Osteoblast (primary cell): ENCODE measurements at regions not wholly inside any gene's neighbourhood (a gene's known extent, or its start where the extent isn't known, plus 50 kb on each side); places are given as distances from the start of the nearest gene placed in this dataset.

Source experiments
- DNase-seq: peaks from one replicate; pipeline ENCODE4 v3.0.0; 2011; ENCODE audit warnings: low spot score, mixed read lengths; ENCODE audit not compliant: insufficient read length; ENCODE audit errors: missing footprints
- H2AFZ ChIP-seq: 2 replicates; pipeline ENCODE4 v1.6.0; 2011; ENCODE audit warnings: mild to moderate bottlenecking, low read length
- H3K27ac ChIP-seq: 2 replicates; pipeline ENCODE4 v1.5.1; 2011; ENCODE audit warnings: mild to moderate bottlenecking, low read depth, low read length, moderate library complexity
- H3K27me3 ChIP-seq: 2 replicates; pipeline ENCODE4 v1.6.0; 2012; ENCODE audit warnings: mild to moderate bottlenecking, control low read depth, inconsistent platforms, low read length, moderate library complexity; ENCODE audit not compliant: insufficient read depth
- H3K36me3 ChIP-seq: 2 replicates; pipeline ENCODE4 v1.5.1; 2011; ENCODE audit warnings: mild to moderate bottlenecking, low read length, control low read depth, moderate library complexity; ENCODE audit not compliant: insufficient read depth
- H3K4me1 ChIP-seq: 2 replicates; pipeline ENCODE4 v1.5.1; 2011; ENCODE audit warnings: mild to moderate bottlenecking, low read length, control low read depth, moderate library complexity; ENCODE audit not compliant: insufficient read depth
- H3K4me2 ChIP-seq: 2 replicates; pipeline ENCODE4 v1.6.0; 2011; ENCODE audit warnings: mild to moderate bottlenecking, low read length; ENCODE audit not compliant: insufficient read depth
- H3K4me3 ChIP-seq: fragments of 200-600 bp; sonication (generic); 3 replicates; pipeline ENCODE4 v1.5.1; 2012; ENCODE audit warnings: mild to moderate bottlenecking, low read length, inconsistent platforms; ENCODE audit not compliant: insufficient read depth
- H3K79me2 ChIP-seq: 2 replicates; pipeline ENCODE4 v1.6.0; 2012; ENCODE audit warnings: mild to moderate bottlenecking, low read length, control low read depth, inconsistent platforms; ENCODE audit not compliant: insufficient read depth
- H3K9me3 ChIP-seq: 2 replicates; pipeline ENCODE4 v1.5.1; 2011; ENCODE audit warnings: low read depth, low read length, control low read depth
- H4K20me1 ChIP-seq: 2 replicates; pipeline ENCODE4 v1.6.0; 2012; ENCODE audit warnings: mild to moderate bottlenecking, low read length, control low read depth; ENCODE audit not compliant: insufficient read depth
- CTCF ChIP-seq: IDR thresholded peaks from 2 replicates; pipeline ENCODE4 v1.5.1; 2011; ENCODE audit warnings: mild to moderate bottlenecking, low read depth, low read length, moderate library complexity; ENCODE audit errors: extremely low read depth

DNA sequence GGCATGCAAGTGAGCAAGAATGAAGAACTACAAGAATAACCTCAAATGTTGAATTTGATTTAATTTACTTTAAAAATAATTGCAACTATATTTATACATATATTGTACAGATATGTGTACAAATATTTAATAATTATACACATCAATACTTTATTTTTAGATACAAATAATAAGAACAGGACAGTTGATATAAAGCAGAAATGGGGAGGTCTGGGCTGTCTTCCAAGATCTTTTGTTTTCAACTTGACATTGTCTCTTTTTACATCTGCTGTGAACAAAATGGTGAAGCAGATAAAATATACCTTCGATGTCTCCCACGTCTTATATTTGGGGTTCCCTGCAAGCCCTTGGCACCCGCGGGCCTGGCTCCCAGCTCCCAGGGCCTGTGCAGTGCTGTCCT lies 231.3 kb upstream of the RBBP8 start:
- DNase-seq: no peak
- Histone ChIP-seq H3K4me3 (no peak overlapping the region), H3K4me2 (no peak overlapping the region), H4K20me1 (no peaks in the 10 kb centered on the region), H3K36me3 (no peaks in the 10 kb centered on the region), H3K27me3 (no peaks in the 10 kb centered on the region), H2AFZ (no peak overlapping the region), H3K79me2 (no peaks in the 10 kb centered on the region), H3K27ac (no peak overlapping the region), H3K4me1 (peaks cover 9% of the 10 kb centered on the region), H3K9me3 (no peaks in the 10 kb centered on the region)
- TF ChIP-seq CTCF: no peak

DNA sequence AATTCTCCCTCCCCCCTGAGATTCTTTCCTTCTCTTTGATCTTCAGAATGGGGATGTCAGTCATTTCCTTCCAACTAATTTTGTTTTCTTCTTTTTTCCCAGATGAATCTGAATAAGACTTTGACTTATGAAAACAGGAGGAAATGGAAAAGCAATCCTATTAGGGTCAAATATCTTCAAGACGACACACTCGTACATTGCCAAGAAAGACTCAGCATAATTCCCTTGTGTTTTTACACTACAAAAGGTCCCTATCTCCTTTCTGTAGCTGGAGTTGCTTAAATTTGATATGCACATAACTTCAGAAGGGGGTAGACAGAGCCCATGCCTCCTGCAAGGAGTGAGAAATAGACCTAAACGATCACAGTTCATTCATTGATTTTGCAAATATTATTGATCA lies 230.3 kb upstream of the RBBP8 start:
- no peaks in the 10 kb centered on the region for H3K36me3 ChIP-seq
- peaks cover 9% of the 10 kb centered on the region for H3K4me1 ChIP-seq
- no peaks in the 10 kb centered on the region for H3K27me3 ChIP-seq
- no peak overlapping the region for H3K4me2 ChIP-seq
- no peak overlapping the region for H2AFZ ChIP-seq
- H3K79me2 ChIP-seq: no peaks in the 10 kb centered on the region
- no peak for TF ChIP-seq CTCF
- no peaks in the 10 kb centered on the region for H3K9me3 ChIP-seq
- no peak for DNase-seq
- no peak overlapping the region for H3K27ac ChIP-seq
- H3K4me3 ChIP-seq: no peak overlapping the region
- H4K20me1 ChIP-seq: no peaks in the 10 kb centered on the region

DNA sequence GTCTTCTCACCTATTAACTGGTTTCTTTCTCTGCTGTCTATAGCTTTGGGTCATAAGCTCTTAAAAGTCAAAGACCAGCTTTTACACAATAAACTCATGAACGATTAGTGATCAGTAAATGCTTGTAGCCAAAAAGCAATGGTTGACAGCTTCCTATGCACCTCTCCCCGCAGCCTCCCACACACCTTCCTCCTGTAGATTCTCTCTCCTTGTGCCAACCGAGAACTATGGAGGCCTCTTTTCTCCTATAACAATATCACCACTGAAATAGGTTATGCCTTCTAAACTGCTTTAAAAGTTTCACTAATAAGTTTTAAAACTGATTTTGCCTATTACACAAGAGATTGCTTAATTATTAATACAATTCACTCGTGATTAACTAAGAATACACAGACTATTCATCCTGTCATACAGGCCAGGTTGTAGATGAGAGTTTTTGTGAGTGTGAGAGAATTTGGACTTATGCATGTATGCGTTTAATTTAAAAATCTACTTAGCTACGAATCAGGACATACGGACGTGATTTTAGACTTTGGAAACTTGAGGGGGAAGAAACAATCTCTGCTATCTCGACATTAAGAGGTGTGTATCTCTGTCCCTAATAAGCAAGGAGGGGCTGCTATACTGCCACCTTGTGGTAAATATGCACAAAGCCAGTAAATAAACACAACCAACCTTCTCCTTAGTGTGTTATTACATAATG lies 229.1 kb upstream of the RBBP8 start:
- DNase-seq: no peak
- H3K9me3 ChIP-seq: no peaks in the 10 kb centered on the region

GRCh38 chr18:22704586-22704918 lies 228.6 kb upstream of the RBBP8 start:
- no peak overlapping the region for H3K4me2 ChIP-seq
- no peak overlapping the region for H3K4me3 ChIP-seq
- H3K4me1 ChIP-seq: peaks cover 11% of the 10 kb centered on the region
- no peaks in the 10 kb centered on the region for H3K36me3 ChIP-seq
- H3K27ac ChIP-seq: no peak overlapping the region
- no peaks in the 10 kb centered on the region for H3K27me3 ChIP-seq
- H3K9me3 ChIP-seq: no peaks in the 10 kb centered on the region
- H4K20me1 ChIP-seq: no peaks in the 10 kb centered on the region
- TF ChIP-seq CTCF: no peak
- DNase-seq: no peak
- no peaks in the 10 kb centered on the region for H3K79me2 ChIP-seq
- H2AFZ ChIP-seq: no peak overlapping the region

More for the DNA sequence above, 229.1 kb upstream of the RBBP8 start:
- no peaks in the 10 kb centered on the region for H3K79me2 ChIP-seq
- TF ChIP-seq CTCF: peak; percentile 63
- H3K36me3 ChIP-seq: no peaks in the 10 kb centered on the region
- no peaks in the 10 kb centered on the region for H4K20me1 ChIP-seq
- H3K4me2 ChIP-seq: no peak overlapping the region
- no peak overlapping the region for H2AFZ ChIP-seq
- no peak overlapping the region for H3K27ac ChIP-seq
- no peak overlapping the region for H3K4me3 ChIP-seq
- no peaks in the 10 kb centered on the region for H3K27me3 ChIP-seq
- peaks cover 9% of the 10 kb centered on the region for H3K4me1 ChIP-seq
